ENCODE measurements at regions not wholly inside any gene's neighbourhood (a gene's known extent, or its start where the extent isn't known, plus 50 kb on each side); places are given as distances from the start of the nearest gene placed in this dataset.

GRCh38 chr11:80163011-80163410 lies 722.2 kb upstream of the TENM4 start:
- TF ChIP-seq CTCF (IDR thresholded peaks at IDR 0.05) (no peak), POLR2A (IDR thresholded peaks at IDR 0.05) (no peak)

Data from adrenal gland (tissue), 5 donors.